NCI-H1436 treated with DMSO at 0.1 percent for 48 hours (cell line): ENCODE measurements at regions not wholly inside any gene's neighbourhood (a gene's known extent, or its start where the extent isn't known, plus 50 kb on each side); places are given as distances from the start of the nearest gene placed in this dataset.

Experiments used
- DNase-seq: peaks from one replicate; lab custom pipeline; 2025; lab: John Stamatoyannopoulos, UW

DNA sequence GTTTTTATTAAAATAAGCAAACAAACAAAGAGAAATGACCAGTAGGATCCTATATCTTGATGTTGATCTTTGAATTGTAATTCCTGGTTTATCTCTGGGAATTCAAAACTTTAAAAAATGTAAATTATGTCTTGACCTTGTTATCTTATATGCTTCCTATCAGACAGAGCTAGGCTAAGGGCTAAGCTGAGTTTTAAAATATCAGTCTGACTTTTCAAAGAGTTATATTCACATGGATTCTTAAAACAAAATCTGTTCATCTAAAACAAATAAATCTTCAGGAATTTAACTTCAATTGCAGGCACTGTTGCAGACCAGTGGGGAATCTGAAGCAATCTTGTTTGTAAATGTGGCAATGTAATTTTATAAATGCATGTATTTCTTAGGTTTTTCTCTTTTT lies 1144.1 kb downstream of the LRFN5 start:
- DNase-seq: no peak

DNA sequence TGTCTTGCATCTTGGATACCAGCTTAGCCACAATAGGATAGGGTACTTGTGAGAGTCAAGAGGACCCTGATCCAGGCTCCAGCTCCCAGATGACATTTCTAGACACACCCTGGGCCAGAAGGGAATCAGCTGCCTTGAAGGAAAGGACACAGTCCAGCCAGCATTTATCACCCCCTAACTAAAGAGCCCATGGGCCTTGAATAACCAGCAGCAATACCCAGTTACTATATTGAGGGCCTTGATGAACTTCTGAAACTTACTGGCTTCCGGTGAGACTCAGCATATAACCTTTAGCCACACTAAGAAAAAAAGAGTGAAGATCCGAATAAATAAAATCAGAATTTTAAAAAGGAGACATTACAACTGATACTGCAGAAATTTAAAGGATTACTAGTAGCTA lies 1135.4 kb downstream of the LRFN5 start:
- no peak for DNase-seq

GRCh38 chr14:42736408-42736807 lies 1129.7 kb downstream of the LRFN5 start:
- DNase-seq: no peak

GRCh38 chr14:42734041-42734440 lies 1127.4 kb downstream of the LRFN5 start:
- DNase-seq: no peak

- no peak for DNase-seq
These were observed 1125.3 kb downstream of the LRFN5 start for GRCh38 chr14:42732005-42732404.

DNA sequence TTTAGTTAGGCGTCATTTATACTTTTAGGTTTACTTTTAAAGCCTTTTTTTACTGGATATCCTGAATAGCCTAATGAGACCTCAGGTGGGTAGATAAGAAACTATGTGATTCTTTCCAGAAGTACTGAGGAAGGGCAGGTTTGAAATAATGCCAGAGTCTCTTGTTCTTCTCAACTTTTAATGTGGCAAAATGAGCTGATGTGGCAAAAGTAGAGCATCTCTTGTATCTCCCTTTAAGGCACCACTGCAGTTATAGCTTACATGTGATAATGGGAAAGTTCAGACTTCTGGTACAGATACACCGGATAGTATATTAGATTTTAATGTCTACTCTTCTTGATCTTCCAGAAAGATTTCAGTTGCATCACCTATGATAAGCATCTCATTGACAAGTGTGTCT lies 1124.8 kb downstream of the LRFN5 start:
- DNase-seq: no peak

GRCh38 chr14:42729681-42730080 lies 1123.0 kb downstream of the LRFN5 start:
- DNase-seq: no peak

- DNase-seq: peak; percentile 99
These were observed 1112.7 kb downstream of the LRFN5 start for GRCh38 chr14:42719391-42719790.

DNA sequence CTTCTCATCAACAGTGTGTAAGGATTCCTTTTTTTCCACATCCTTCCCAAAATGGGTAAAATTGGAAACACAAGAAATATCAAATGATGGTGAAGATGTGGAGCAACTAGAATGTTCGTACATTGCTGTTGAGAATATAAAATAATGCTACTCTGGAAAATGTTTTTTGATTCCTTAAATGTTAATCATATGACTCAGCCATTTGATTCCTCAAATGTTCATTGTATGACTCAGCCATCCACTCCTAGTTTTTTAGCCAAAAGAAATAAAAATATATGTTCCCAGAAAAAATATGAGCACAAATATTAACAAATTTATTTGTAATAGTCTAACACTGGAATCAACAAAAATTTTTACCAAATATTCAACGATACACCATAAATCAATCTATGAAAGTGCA lies 1108.6 kb downstream of the LRFN5 start:
- DNase-seq: no peak

- no peak for DNase-seq
These were observed 1103.4 kb downstream of the LRFN5 start for GRCh38 chr14:42710071-42710470.

DNA sequence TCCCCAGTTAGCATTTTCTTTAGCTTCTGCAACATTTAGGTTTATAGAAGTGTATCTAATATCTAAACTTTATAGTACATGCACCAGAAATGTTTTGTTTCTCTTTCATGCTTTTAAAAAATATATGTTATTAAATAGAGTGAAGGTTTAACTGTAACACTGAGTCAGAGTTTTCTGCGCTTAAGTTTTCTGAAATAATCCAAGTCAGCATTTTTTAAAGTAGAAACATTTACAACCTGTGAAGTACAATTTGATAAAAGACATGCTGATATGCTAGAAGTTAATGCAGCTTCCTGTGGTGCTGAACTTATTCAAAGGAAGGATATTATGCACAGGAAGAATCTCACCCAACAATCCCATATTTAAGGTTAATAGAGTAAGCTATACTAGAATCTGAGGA lies 1096.8 kb downstream of the LRFN5 start:
- no peak for DNase-seq

DNA sequence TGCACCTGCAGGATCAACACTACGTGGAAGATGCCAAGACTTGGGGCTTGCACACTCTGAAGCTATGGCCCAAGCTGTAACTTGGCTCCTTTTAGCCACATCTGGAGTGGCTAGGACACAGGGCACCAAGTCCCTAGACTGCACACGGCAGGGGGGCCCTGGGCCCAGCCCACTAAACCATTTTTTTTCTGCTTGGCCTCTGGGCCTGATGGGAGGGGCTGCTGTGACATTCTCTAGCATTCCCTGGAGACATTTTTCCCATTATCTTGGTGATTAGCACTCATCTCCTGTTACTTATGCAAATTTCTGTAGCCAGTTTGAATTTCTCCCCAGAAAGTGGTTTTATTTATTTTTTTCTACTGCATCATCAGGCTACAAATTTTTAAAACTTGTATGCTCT lies 1080.7 kb downstream of the LRFN5 start:
- no peak for DNase-seq

DNA sequence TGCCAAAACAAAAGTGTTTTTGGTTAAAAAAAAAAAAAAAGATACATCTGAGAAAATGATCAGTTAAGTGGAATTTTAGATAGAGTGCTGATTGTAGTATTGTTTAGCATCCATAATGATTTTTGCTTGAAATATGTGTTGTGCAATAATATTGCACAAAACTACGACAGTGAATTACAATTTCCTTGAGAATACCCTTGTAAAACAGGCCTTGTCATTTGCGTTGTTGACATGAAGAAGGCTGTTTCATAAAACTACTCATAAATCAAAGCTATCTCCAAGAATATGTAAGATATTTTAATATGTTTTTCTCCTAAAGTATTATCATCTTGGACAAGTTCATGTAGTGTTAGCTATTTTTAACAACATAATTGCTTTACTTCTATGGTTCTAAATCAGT lies 1077.0 kb downstream of the LRFN5 start:
- no peak for DNase-seq

DNA sequence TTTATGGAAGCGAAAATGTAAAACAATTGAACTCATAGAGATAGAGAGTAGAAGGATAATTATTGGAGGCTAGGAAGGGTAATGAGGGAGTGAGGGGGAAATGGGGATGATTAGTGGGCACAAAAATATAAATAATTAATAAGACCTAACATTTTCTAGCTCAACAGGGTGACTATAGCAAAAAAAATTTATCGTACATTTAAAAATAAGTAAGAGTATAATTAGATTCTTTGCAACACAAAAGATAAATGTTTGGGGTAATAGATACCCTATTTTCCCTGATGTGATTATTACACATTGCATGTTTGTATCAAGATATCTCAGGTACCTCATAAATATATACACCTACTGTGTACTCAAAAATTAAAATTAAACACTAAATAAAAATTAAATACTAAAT lies 1070.0 kb downstream of the LRFN5 start:
- no peak for DNase-seq

DNA sequence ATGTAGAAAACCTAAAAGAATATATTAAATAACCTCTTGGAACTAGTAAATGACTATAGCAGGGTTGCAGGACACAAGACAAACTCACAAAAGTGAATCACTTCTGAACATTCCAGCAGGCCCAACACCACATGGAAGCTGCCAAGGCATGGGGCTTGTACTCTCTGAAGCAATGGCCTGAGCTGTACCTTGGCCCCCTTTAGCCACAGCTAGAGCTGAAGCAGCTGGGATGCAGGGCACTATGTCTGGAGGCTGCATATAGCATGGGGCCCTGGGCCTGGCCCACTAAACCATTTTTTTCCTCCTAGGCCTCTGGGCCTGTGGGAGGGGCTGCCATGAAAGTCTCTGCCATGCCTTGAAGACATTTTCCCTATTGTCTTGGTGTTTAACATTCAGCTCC lies 1067.3 kb downstream of the LRFN5 start:
- DNase-seq: no peak

- no peak for DNase-seq
These were observed 1065.0 kb downstream of the LRFN5 start for GRCh38 chr14:42671636-42672035.

- no peak for DNase-seq
These were observed 1058.4 kb downstream of the LRFN5 start for GRCh38 chr14:42665083-42665482.

GRCh38 chr14:42664190-42664589 lies 1057.5 kb downstream of the LRFN5 start:
- DNase-seq: no peak

DNA sequence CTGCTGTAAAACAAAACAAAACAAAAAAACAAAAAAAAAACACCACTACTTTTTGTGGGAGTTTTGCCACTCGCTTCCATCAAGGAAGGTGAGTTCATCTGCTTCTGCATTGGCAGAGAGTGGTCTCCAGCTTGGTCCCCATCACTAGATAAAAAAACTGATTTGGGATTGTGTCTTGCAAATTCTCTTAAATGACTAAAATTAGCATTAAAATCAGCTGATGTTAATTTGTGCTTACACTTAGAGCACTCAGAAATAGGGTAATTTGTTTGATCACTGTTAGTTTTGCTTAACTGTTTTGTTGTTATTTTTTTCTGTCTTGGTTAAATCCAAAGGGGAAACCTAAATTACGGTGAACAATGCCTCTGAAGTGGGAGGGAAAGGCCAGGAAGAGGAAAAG lies 1048.0 kb downstream of the LRFN5 start:
- DNase-seq: no peak

GRCh38 chr14:42642787-42643186 lies 1036.1 kb downstream of the LRFN5 start:
- DNase-seq: no peak

DNA sequence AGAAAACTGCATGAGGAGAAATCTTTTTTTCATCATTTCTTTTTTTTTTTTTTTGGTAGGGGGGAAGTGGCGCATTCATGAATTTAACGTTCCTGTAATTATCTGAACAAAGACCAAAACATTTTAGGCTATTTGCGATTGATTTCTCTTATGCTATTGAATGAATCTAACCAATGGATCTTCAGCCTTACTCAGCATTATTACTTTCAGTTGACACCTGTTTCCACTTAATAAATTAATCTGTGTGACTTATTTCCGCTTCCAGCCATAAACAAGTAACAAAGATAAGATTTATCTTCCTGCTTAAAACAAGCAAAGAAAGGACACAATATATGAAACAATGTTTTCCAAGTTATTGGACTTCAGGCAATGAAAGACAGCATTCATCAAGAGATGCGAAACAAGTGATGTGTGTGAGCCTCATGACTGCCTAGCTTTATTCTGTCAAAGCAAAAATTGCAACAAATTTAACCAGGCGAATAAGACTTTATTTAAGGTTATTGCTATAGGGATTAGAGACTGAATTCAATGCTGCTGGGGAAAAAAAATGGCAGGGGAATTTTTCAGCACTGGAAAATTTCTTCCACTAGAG lies 1026.9 kb downstream of the LRFN5 start:
- no peak for DNase-seq

DNA sequence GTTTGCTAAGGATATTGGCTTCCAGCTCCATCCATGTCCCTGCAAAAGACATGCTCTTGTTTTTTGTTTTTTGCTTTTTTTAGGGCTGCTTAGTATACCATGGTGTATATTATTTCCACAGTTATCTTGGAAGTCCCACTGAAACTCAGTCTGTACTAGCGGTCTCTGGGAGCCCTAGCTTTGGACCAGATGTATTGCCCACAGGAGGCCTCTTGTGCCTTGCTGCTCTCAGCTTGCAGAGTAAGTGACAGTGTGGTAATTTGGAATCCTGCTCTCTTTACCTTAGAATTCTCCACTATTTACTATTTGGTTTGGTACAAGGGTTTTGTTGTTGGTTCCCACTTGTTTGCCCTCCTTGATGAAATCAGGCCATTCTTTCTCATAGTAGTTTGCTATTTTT lies 1022.9 kb downstream of the LRFN5 start:
- DNase-seq: no peak

- no peak for DNase-seq
These were observed 1021.9 kb downstream of the LRFN5 start for GRCh38 chr14:42628602-42629001.

GRCh38 chr14:42626986-42627385 lies 1020.3 kb downstream of the LRFN5 start:
- no peak for DNase-seq
